HG03469 (cell line): ENCODE measurements at regions not wholly inside any gene's neighbourhood (a gene's known extent, or its start where the extent isn't known, plus 50 kb on each side); places are given as distances from the start of the nearest gene placed in this dataset.
A peak's percentile ranks its signal among the peaks of the same experiment; 100 is the strongest.

ENCODE experiments used
- ATAC-seq: cut with Tn5 transposase; IDR thresholded peaks from one replicate; pipeline ENCODE4 v1.9.1; 2021; ENCODE audit warnings: mild to moderate bottlenecking, moderate library complexity, moderate number of reproducible peaks; ENCODE audit not compliant: unreplicated experiment

DNA sequence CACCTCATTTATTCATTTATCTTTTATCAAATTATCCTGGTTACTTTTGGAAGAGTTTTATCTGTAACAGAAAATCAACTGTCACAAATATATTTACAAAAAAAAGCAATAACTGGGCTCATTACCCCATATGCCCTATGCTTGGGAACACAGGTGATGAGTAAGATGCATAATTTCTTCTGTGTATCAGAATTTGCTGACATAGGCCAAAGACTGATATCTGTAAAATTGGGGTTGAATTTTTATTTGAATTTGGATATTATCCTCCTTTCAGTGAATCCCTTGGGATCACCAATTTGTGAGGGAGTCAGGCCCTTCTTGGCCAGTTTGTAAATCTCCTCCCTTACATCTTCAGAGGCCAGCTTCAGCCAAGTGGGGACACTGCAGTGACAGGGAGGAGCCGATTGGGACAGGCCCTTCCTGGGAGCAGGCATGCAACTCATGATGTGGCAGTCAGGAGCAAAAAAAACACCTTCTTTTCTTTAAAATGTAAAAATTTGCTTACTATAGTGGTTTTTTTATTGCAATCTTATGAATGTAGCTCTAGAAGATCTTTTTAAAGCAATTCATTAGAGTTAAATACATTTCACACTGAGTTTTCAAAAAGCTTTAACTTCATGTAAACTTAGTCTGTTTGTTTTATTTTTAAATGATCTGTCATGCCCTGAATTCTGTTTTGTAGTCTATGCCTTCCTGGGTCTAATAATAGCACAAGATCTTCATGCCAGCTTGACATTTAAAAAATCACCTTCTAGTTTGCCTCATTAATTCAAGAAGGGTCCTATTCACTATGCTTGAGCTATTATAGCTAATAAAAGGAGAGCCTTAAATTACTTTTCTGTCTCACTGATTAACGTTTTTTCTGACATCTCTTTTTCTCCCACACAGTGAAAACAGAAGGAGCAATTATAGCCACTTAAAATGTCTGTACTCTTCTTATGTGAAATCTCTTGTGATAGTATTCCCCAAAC is 136.6 kb upstream of the SPRY1 start:
- no peak for ATAC-seq

DNA sequence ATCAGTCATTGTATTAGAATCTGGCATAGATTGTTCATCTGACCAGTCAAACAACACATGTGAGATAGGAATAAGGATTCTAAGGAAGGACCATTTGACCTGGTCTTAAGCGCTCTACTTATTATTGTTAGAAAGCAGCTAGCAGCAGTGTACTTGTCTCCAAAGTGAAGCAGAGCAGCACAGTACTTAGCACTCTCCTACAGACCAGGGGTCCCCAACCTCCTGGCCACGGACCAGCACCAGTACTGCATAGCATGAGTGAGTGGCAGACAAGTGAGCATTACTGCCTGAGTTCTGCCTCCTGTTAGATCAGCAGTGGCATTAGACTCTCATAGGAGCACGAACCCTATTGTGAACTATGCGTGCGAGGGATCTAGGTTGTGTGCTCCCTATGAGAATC is 135.9 kb upstream of the SPRY1 start:
- ATAC-seq: no peak

DNA sequence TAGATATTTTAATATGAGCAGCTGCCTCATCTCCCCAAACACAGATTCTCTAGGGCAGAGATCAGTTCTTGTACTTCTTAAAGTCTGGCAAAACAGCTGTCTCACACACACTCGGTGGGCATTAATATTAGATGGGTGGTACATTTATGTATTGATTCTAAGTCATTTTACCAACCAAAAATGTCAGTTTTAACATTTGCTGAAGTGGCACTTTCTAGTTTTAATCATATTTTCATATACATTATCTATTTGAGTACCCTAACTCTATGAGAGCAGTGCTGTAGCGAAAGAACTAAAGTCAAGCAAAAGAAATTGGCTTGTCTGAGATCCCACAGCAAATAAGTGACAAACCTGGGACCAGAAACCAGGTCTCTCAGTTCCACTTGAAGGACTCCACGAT is 134.5 kb upstream of the SPRY1 start:
- no peak for ATAC-seq

DNA sequence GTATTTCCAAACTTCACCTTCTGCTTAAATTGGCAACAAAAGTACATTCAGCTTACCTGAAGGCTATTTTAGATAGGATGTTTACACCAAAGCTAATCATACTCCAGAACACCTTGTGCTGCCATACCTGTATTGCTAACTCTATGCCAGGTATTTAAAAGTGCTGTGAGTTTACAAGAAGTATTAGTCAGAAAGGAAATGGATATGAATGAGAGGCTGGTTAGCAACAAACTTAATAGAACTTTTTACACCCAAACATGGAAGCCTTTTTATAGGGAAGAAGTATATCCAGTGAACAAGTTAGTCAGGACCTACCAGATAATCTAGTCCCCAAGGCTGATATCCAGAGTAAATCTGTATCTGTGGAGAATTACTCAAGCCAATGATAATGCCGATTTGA is 131.2 kb upstream of the SPRY1 start:
- no peak for ATAC-seq

DNA sequence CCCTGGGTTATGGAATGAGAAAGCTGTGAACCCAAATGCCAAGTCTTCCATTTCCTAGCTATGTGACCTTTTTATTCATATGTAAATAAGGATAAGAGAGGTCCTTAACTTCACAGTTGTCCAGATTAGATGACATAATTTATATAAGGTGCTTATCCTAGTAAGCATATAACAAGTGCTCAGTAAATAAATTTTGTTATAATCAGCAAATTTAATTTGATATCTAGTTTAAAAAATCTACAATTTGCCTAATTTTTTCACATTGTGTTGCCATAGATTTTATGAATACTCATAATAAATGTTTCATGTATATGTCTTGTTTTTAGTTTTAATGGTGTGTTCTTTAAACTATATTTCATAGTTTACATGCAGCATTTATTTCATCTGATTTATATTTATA is 130.4 kb upstream of the SPRY1 start:
- no peak for ATAC-seq

DNA sequence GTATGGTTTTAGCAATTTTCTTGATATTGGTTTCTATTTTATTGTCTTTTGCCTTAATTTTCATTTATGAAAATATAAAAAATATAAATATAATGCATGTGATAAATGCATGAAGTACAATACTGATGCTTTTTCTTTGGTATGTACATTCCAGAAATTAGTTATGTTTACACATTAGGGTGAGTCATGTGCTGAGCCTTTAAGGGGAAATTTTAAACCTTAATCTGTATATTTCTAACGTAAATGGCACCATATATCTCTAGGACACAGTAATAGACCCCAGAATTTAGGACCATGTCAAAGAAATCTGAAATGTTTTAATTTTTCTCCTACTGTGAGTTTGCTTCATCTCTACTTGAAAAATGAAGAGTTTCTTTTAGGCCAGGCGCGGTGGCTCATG is 117.8 kb upstream of the SPRY1 start:
- no peak for ATAC-seq

DNA sequence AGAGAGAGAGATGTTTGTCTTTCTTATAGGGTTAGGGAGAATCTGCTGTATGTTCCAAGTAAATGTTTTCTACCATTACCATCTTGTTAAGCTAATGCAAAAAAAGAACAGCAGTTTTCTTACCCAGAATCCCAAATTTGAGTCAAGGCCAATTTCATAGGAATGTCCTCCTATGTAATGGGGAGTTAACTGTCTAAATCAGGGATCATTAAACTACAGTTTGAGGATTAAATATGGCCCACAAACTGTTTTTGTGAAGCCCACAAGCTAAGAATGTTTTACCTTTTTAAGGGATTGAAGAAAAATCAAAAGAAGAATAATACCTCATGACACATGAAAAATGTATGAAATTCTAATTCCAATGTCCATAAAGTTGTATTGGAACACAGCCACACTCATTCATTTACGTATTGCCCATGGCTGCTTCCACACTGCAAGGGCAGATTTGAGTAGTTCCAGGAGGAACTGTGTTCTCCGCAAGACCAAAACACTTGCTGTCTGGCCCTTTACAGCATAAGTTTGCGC is 113.2 kb upstream of the SPRY1 start:
- ATAC-seq: no peak

DNA sequence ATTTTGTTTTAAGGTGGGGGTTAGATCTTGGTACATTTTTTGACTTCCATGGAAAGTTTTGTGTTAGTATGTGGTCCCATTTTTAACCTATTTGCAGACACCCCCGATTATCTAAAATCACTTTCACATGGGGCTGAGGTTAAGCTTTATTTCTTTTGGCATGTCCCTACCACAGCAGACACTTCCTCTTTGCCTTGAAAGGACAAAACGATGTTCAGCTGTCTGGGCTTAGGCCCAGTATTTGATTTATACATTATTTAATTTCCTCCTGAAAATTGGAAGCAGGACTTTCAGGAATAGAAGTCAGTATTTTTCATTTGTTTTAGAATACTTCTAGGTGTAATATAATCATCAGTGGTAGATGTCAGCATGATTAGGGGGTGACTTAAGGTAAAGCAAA is 112.4 kb upstream of the SPRY1 start:
- ATAC-seq: no peak

DNA sequence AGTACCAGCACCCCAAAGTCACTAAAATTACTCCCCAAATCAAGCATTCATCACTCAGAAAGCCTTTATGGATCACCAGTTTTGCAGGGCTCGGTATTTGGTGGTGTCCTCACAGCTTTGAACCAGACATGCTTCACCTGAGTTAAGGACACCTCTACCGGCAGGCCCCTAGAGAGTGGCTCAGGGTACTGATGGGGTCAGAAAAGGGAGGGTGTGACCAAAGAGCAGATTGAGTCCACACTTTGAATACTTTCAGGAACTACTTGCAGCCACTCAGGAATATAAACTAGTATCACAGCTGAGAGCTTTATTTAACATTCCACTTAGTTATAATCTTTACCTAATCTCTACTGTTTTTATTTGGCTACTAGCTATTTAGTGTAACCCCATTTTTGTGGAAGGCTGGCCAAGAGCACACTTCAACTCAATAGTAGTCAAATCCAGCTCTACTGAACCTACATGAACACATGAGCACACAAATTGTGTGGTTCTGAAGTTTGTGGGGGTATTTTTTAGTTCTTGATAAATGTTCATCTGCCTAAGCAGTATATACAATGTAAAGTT is 109.6 kb upstream of the SPRY1 start:
- no peak for ATAC-seq

DNA sequence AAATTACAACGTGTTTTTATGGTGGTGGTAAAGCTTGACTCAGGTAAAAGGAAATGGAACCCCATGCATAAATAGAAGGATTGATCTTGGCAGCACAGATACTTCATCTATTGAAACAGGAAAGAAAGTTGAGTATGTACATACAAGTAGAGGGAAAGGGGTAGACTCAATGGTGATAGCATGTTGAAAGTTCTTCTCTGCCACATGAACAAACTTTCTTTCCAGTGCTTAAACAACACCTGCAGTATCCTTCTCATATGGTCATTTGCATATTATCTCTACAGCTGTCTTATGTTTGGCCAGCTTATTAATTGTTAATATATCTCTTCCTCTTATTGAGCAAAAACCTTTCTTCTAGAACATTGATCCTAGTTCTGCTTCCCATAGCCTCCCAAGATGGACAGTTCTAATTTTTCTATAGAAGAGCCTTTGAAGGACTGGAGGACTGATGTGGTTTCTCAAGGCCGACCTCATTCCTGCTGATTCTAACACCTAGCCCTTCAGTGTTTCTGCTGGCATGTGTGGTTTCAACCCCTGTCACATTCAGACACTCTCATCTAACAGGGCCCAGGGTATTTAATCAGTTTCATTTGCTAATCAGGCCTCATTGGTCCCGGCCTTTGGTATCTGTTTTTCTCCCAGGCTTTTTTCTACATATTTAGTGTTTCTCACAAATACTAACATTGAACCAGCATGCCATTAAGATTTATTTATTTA is 108.1 kb upstream of the SPRY1 start:
- no peak for ATAC-seq

DNA sequence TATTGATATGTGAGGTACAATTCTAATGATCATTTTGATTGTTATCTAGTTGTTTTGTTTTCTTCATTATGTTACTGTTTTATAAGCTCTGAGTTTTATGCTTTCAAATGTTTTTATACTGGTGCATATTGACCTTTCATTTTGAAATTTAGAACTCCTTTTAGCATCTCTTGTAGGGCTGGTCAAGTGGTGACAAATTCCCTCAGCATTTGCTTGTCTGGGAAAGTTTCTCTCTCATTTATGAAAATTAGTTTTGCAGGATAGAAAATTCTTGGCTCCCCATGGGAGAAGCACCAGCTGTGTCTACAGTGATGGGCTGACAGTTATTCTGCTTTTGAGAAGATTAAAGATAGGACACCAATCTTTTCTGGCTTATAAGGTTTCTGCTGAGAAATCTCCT is 105.3 kb upstream of the SPRY1 start:
- no peak for ATAC-seq

DNA sequence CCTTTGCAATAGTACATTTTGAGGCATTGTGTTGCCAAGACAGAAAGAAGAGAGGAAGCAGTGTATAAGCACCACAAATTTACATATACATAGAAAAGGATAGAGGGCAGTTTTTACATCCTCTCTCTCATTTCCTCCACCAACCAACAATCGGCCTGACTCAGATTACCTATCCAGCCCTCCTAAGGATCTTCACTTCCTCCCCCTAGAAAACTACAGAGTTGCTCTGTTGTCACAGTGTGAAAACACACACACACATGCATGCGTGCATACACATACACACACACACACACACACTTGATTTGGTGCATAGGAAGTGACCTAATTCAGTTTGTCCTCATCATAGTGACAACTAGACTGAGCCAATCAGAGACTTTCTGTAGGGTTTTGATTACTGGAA is 98.8 kb upstream of the SPRY1 start:
- peak; percentile 39 for ATAC-seq

DNA sequence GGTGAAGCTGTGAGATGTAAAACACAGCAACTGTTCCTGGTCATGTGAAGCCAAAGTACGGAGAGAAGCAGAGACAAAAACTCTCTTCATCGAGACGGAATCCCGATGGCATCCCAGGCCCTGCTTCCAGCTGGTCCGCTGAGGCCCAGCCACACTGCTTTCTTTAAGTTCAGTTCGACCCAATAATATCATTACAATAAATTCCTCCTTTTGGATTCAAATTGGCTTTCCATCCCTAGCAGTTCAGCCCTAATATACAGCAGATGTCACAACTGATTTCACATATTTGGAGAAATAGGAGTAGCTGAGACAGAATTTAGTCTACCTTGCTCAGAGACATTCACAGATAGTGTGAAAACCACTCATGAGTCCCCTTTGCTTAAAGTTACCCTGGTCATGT is 98.3 kb upstream of the SPRY1 start:
- no peak for ATAC-seq

DNA sequence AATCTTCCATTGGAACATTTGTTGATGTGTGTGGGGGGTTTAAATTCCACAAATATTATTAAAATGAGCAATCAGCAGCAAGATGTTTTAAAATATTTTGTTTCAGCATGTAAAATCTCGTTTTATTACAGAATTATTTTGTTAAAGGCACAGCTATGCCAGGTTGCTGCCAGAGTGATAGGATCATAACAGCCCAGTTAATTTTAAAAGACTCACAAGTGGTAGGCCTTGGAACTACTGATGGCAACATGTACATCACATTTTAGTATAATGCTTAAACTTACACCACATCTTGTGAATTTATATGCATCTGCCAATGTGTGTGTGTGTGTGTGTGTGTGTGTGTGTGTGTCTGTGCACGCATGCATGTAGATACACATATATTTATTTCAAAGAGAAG is 97.8 kb upstream of the SPRY1 start:
- ATAC-seq: no peak

DNA sequence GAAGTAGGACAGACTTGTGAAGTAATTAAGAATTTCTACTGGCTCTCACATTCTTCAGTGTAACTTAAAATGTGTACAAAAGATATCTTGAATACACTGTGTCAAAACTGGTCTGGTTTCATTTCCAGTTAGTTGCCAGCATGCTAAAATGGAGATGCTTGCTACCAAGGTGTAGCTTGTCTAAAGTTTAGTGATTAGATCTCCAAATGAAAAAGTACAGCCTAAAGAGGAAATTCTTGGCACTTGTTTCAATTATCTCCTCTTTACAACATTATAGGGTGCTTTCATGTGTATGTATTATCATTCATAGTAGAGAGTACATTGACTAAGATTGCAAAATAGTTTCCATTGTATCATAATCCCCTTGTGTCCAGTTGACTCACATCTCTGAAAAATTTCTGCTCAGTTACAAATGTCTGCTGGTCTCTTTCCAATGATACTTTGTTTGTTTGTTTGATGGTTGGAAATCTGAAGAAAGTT is 97.3 kb upstream of the SPRY1 start:
- no peak for ATAC-seq

DNA sequence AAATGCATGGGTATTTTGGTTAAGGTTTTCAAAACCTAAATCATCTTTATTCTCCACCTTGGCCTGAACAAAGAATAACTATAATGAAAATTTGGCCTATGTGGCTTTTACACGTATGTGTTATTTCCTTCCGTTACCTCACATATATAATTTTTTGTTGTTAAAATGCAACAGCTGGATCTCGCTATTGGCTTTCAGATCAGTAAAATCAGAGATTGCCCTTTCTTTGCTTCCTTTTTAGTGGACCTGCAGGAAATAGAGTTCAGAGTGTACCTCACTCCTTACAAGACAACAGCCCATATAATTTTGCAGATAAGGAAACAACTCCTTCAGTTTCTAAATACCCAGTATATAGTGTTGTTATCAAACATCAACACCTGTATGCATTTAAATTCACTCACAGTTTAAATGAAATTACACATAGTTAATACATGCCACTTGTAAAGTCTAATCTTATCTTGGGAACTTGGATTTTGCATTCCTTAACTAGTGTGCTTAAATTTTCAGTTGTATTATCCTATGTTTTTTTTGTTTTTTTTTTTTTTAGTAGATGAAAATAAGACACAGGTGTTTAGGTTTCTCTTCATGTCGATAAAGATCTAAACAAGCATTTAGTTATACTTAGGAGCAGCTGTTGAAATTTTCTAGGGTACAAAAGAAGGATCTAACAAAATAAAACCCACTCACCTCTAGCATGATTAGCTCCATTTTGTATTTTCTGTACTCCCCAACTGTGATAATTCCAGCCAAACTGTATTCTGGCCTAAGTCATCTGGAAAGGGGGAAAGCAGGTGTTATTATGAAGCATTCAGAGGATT is 96.2 kb upstream of the SPRY1 start:
- ATAC-seq: no peak

DNA sequence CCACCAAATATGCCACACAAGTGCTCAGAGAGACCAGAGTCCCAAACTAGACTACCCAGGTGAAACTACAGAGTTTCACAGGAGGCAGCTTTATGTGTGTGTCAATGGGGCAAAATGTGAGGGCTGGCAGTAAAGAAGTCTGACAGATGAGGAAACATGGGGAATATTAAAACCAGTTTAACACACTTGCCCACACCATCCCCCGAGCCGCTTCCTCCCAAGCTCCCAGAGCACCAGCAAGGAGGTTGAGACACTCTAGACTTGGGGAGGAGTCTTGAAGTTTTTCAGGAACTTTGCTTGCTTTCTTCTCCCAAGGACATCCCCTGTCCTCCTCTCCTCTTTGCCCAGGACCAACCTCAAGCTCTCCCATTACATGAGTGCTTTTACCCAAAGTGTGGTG is 94.7 kb upstream of the SPRY1 start:
- no peak for ATAC-seq

DNA sequence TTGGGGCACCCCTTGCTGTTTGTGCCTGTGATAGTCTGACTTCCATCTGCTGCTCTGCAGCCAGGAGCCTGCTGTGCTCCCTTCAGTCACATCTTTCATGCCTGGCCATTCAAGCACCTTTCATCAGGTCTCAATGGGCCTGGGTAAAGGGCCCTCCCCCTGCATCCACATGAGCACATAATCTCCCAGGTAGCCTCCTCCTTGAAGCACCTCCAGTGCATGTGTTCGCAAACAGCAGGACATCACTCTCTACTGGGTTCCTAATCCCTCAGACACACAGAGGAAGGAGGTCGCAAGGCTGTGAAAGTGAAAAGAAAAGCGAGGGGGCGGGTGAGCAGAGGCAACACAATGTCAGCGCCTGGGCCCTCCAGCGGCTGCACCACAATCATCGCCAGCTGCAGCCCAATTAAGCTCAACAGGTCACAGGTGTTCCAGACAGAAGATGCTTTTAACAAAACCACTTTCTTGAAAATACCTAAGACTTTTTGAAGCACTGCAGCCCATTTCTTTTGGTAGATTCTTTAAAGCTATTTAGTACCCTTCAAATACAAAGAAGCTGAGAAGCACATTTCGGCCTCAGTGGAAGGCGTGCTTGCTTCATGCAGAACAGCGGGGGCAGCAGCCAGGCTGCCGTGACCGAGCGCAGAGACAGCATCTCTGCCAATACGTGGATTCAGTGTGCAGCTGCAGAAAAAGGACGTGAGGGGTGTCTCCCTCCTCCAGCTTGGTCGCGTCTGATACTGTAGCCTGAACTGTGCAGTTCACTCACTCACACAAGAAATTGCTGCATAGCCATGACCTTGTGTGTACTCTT is 92.2 kb upstream of the SPRY1 start:
- no peak for ATAC-seq

DNA sequence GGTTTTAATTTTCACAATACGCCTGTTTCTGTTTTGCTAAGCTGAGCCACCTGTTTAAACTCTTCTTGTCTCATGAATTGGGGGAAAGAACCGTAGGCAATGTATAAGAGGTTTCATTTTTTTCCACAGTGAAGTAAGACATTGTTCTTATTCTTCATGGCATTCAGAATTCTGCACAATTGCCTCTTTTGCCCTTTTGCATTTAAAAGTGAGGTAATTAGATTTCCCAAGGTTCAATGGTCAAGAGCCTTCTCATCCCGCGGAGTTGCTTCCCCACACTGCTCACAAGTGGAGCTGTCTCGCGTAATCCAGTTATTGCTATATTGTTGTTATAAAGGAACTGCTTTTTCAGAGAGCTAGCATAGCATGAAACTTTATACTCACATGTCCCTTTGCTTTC is 90.9 kb upstream of the SPRY1 start:
- ATAC-seq: no peak

DNA sequence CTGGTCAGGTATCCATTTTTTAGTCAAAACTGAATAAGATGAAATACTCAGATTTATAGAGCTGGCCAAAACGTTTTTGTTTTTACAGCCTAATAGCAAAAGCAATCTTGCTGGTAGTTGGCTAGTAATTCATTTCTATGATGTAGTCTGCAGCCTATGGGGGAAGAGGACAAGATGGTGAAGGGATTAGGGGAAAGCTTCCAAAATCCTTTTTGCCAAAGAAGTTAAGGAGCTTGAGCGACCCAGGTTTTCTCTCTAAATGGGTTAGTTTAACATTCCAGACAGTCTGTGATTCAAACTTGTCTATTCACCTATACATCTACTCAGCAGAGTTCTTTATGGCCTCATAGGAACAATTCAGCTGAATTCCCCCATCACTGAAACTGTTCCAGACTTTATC is 89.8 kb upstream of the SPRY1 start:
- no peak for ATAC-seq
